ENCODE measurements at regions not wholly inside any gene's neighbourhood (a gene's known extent, or its start where the extent isn't known, plus 50 kb on each side); places are given as distances from the start of the nearest gene placed in this dataset.

DNA sequence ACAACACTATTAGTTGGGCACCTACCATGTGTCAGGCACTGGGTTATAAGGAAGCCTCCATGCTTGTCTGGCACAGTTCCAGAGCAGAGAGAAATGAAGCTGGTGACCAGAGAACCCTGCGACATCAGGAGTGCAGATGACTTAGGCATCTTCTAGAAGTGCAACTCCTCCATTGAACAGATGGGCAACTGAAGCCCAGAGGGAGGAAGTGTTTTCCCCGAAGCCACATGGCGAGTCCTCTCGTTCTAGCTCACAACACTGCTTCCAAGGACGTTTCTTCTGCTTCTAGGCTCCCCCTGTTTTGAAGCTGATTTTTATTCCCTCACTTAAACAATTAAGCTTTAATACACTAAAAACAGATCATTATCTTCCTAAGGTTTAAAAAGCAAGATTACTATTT, 109.8 kb upstream of the SYT13 start:
- Histone ChIP-seq H3K27me3 (no peaks in the 10 kb centered on the region), H3K4me1 (no peaks in the 10 kb centered on the region), H3K27ac (no peak overlapping the region), H3K9me3 (no peaks in the 10 kb centered on the region), H3K4me3 (no peak overlapping the region), H3K36me3 (no peaks in the 10 kb centered on the region)
- TF ChIP-seq, protein P1, sequence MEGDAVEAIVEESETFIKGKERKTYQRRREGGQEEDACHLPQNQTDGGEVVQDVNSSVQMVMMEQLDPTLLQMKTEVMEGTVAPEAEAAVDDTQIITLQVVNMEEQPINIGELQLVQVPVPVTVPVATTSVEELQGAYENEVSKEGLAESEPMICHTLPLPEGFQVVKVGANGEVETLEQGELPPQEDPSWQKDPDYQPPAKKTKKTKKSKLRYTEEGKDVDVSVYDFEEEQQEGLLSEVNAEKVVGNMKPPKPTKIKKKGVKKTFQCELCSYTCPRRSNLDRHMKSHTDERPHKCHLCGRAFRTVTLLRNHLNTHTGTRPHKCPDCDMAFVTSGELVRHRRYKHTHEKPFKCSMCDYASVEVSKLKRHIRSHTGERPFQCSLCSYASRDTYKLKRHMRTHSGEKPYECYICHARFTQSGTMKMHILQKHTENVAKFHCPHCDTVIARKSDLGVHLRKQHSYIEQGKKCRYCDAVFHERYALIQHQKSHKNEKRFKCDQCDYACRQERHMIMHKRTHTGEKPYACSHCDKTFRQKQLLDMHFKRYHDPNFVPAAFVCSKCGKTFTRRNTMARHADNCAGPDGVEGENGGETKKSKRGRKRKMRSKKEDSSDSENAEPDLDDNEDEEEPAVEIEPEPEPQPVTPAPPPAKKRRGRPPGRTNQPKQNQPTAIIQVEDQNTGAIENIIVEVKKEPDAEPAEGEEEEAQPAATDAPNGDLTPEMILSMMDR (IDR thresholded peaks at IDR 0.05), result no peak
- intact Hi-C loops (cut with DNase I), result no loop called here
- no peak for DNase-seq
- ATAC-seq, result no peak

DNA sequence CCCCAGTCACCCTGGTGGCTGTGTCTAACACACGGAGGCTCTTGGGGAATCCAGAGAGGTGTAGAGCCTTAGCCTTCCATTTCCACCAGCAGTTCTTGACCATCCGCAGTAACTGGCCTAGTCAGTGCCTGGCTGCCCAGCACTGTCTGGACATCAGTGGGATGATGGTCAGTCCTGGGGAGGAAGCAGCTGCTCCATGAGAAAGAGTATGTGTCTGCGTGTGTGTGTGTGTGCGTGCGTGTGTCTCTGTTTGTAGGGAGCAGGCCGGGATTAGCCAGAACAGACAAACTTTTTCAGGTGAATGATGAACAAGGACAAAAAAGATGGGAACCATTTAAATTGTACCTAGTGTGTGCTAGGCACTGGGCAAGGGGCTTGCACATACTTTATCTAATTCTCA, 109.3 kb upstream of the SYT13 start:
- no peaks in the 10 kb centered on the region for H3K9me3 ChIP-seq
- no peak overlapping the region for H3K27ac ChIP-seq
- no peak for DNase-seq
- peaks cover 0 to 2% of the 10 kb centered on the region in 2 donors for H3K27me3 ChIP-seq
- H3K36me3 ChIP-seq, result no peaks in the 10 kb centered on the region
- ATAC-seq, result no peak
- intact Hi-C loops (cut with DNase I), result no loop called here
- no peak overlapping the region for H3K4me3 ChIP-seq
- H3K4me1 ChIP-seq, result no peaks in the 10 kb centered on the region
- TF ChIP-seq, protein P1 (IDR thresholded peaks at IDR 0.05), result no peak

GRCh38 chr11:45394294-45395085, 108.3 kb upstream of the SYT13 start:
- Histone ChIP-seq H3K4me3 (no peak overlapping the region), H3K36me3 (no peaks in the 10 kb centered on the region), H3K9me3 (no peaks in the 10 kb centered on the region), H3K27ac (no peak overlapping the region), H3K4me1 (no peaks in the 10 kb centered on the region), H3K27me3 (peaks cover 0 to 6% of the 10 kb centered on the region in 2 donors)
- ATAC-seq (no peak), DNase-seq (peak in 1 of 4 donors; percentile 19)
- intact Hi-C loops (cut with DNase I), result no loop called here
- TF ChIP-seq, protein P1 (IDR thresholded peaks at IDR 0.05), result no peak

GRCh38 chr11:45393826-45394225, 107.7 kb upstream of the SYT13 start:
- Histone ChIP-seq H3K36me3 (no peaks in the 10 kb centered on the region), H3K9me3 (no peaks in the 10 kb centered on the region), H3K27me3 (peaks cover 0 to 6% of the 10 kb centered on the region in 2 donors), H3K27ac (no peak overlapping the region), H3K4me3 (no peak overlapping the region), H3K4me1 (no peaks in the 10 kb centered on the region)
- TF ChIP-seq, protein P1 (IDR thresholded peaks at IDR 0.05), result no peak
- DNase-seq (peak in 1 of 4 donors; percentile 8), ATAC-seq (no peak)
- intact Hi-C loops (cut with DNase I), result no loop called here

DNA sequence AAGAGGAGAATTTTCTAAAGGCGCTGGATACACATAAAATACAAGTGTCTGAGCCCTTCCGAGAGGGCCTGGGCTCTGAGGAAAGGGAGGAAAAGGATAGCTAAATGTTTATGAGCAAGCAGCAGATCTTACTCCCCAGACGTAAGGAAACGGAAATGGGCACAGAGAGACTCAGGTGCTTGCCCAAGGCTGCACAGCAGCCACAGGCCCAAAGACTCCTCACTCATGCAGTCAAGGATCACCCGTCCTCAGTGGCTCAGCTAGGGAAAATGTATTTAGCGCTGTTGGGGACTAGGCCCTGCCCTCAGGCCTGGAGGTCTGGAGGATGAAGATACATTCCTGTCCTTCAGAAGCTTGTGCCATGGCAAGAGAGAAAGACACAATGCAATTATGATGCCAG, 107.2 kb upstream of the SYT13 start:
- Histone ChIP-seq H3K9me3 (no peaks in the 10 kb centered on the region), H3K4me1 (no peaks in the 10 kb centered on the region), H3K27ac (no peak overlapping the region), H3K36me3 (no peaks in the 10 kb centered on the region), H3K4me3 (no peak overlapping the region), H3K27me3 (peaks cover 0 to 6% of the 10 kb centered on the region in 2 donors)
- TF ChIP-seq, protein P1 (IDR thresholded peaks at IDR 0.05), result no peak
- ATAC-seq (no peak), DNase-seq (no peak)
- intact Hi-C loops (cut with DNase I), result no loop called here

All from left lung (tissue), 4 donors.